ENCODE measurements at regions not wholly inside any gene's neighbourhood (a gene's known extent, or its start where the extent isn't known, plus 50 kb on each side); places are given as distances from the start of the nearest gene placed in this dataset.

- POLR2A ChIA-PET, result no interaction called here
- ATAC-seq (replicated peaks in 1 of 4) (no peak), DNase-seq (no peak)
- Mint-ChIP-seq H3K4me1 (no peaks in the 10 kb centered on the region), H3K4me3 (no peak overlapping the region), H3K27ac (no peak overlapping the region), H3K27me3 (peaks cover 11 to 20% of the 10 kb centered on the region in 2 donors), H3K9me3 (peaks cover 0 to 3% (median 2%) of the 10 kb centered on the region in 3 donors), H3K36me3 (no peaks in the 10 kb centered on the region)
- WGBS (ENCODE audit: insufficient coverage), result 100% methylated on average over 1 of the region's 1 CpG
- CTCF ChIA-PET, result no interaction called here
- Histone ChIP-seq H3K27ac (ENCODE audit: low read length) (no peak overlapping the region), H3K9me3 (no peaks in the 10 kb centered on the region), H3K36me3 (ENCODE audit: control insufficient read depth in 2 of 2, extremely low read depth in 1 of 2, insufficient read depth in 1 of 2, low read length in 1 of 2) (no peaks in the 10 kb centered on the region), H3K4me3 (ENCODE audit: control insufficient read depth in 1 of 2, extremely low read depth in 1 of 2, low read length in 1 of 2) (no peak overlapping the region), H3K4me1 (ENCODE audit: control insufficient read depth in 1 of 2, extremely low read depth in 1 of 2, insufficient read depth in 2 of 2, low read length in 2 of 2) (no peaks in the 10 kb centered on the region), H3K27me3 (replicated peaks in 1 of 2; ENCODE audit: control insufficient read depth in 2 of 2, extremely low read depth in 1 of 2, insufficient read depth in 2 of 2, low read length in 1 of 2) (peaks cover 0 to 16% of the 10 kb centered on the region in 2 experiments)
Observed at GRCh38 chr11:22567759-22568158, 57.9 kb downstream of the FANCF start.

GRCh38 chr11:22566293-22566692 lies 59.3 kb downstream of the FANCF start:
- ChIA-PET POLR2A (no interaction called here), CTCF (no interaction called here)
- no peaks in the 10 kb centered on the region for H3K4me1 Mint-ChIP-seq
- Histone ChIP-seq H3K27me3 (replicated peaks in 1 of 2; ENCODE audit: control insufficient read depth in 2 of 2, extremely low read depth in 1 of 2, insufficient read depth in 2 of 2, low read length in 1 of 2) (peaks cover 0 to 16% of the 10 kb centered on the region in 2 experiments), H3K4me1 (ENCODE audit: control insufficient read depth in 1 of 2, extremely low read depth in 1 of 2, insufficient read depth in 2 of 2, low read length in 2 of 2) (no peaks in the 10 kb centered on the region), H3K36me3 (ENCODE audit: control insufficient read depth in 2 of 2, extremely low read depth in 1 of 2, insufficient read depth in 1 of 2, low read length in 1 of 2) (no peaks in the 10 kb centered on the region), H3K9me3 (no peaks in the 10 kb centered on the region), H3K27ac (ENCODE audit: low read length) (no peak overlapping the region), H3K4me3 (ENCODE audit: control insufficient read depth in 1 of 2, extremely low read depth in 1 of 2, low read length in 1 of 2) (no peak overlapping the region)
- DNase-seq, result no peak
- no peak overlapping the region for H3K4me3 Mint-ChIP-seq
- H3K27me3 Mint-ChIP-seq, result peaks cover 9 to 15% of the 10 kb centered on the region in 2 donors
- WGBS (ENCODE audit: insufficient coverage), result 83% methylated on average over 2 of the region's 2 CpGs
- ATAC-seq (replicated peaks in 1 of 4), result no peak
- peaks cover 0 to 3% (median 2%) of the 10 kb centered on the region in 3 donors for H3K9me3 Mint-ChIP-seq
- no peaks in the 10 kb centered on the region for H3K36me3 Mint-ChIP-seq
- H3K27ac Mint-ChIP-seq, result no peak overlapping the region

- no peaks in the 10 kb centered on the region for H3K36me3 ChIP-seq (ENCODE audit: control insufficient read depth in 2 of 2, extremely low read depth in 1 of 2, insufficient read depth in 1 of 2, low read length in 1 of 2)
- Mint-ChIP-seq H3K4me3 (no peak overlapping the region), H3K27ac (no peak overlapping the region), H3K9me3 (peaks cover 0 to 2% (median 0%) of the 10 kb centered on the region in 3 donors), H3K27me3 (peaks cover 5 to 10% of the 10 kb centered on the region in 2 donors), H3K36me3 (no peaks in the 10 kb centered on the region), H3K4me1 (no peaks in the 10 kb centered on the region)
- WGBS (ENCODE audit: insufficient coverage), result no CpG with 5 or more reads among the region's 2 CpGs
- CTCF ChIA-PET, result no interaction called here
- no peak for ATAC-seq (replicated peaks in 1 of 4)
- H3K9me3 ChIP-seq, result no peaks in the 10 kb centered on the region
- H3K27me3 ChIP-seq (replicated peaks in 1 of 2; ENCODE audit: control insufficient read depth in 2 of 2, extremely low read depth in 1 of 2, insufficient read depth in 2 of 2, low read length in 1 of 2), result no peaks in the 10 kb centered on the region
- DNase-seq, result no peak
- H3K27ac ChIP-seq (ENCODE audit: low read length), result no peak overlapping the region
- H3K4me3 ChIP-seq (ENCODE audit: control insufficient read depth in 1 of 2, extremely low read depth in 1 of 2, low read length in 1 of 2), result no peak overlapping the region
- H3K4me1 ChIP-seq (ENCODE audit: control insufficient read depth in 1 of 2, extremely low read depth in 1 of 2, insufficient read depth in 2 of 2, low read length in 2 of 2), result no peaks in the 10 kb centered on the region
- POLR2A ChIA-PET, result no interaction called here
Observed at GRCh38 chr11:22561283-22561682, 64.3 kb downstream of the FANCF start.

DNA sequence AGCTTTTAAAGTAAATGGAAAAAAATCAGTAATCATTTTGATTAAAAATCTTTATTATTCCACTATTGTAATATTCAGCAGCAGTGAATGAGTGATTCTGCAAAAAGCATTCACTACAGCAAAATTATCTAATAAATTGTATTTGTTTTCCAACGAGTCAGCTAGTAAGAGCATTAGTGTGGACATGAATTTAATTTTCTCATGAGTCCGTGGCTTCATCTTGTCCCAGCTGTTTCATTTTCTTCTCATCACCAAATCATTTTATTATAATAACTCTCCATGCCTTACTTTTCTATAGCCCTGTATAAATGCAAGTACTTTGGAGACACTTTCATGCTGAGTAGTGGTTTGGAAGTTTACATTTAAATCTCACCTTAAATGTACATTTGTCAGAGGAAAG lies 66.2 kb downstream of the FANCF start:
- no peaks in the 10 kb centered on the region for H3K36me3 Mint-ChIP-seq
- Histone ChIP-seq H3K9me3 (no peaks in the 10 kb centered on the region), H3K4me1 (ENCODE audit: control insufficient read depth in 1 of 2, extremely low read depth in 1 of 2, insufficient read depth in 2 of 2, low read length in 2 of 2) (no peaks in the 10 kb centered on the region), H3K4me3 (ENCODE audit: control insufficient read depth in 1 of 2, extremely low read depth in 1 of 2, low read length in 1 of 2) (no peak overlapping the region), H3K27ac (ENCODE audit: low read length) (no peak overlapping the region), H3K36me3 (ENCODE audit: control insufficient read depth in 2 of 2, extremely low read depth in 1 of 2, insufficient read depth in 1 of 2, low read length in 1 of 2) (no peaks in the 10 kb centered on the region), H3K27me3 (replicated peaks in 1 of 2; ENCODE audit: control insufficient read depth in 2 of 2, extremely low read depth in 1 of 2, insufficient read depth in 2 of 2, low read length in 1 of 2) (no peaks in the 10 kb centered on the region)
- no peaks in the 10 kb centered on the region for H3K4me1 Mint-ChIP-seq
- H3K27ac Mint-ChIP-seq, result no peak overlapping the region
- no CpG with 5 or more reads among the region's 2 CpGs for WGBS (ENCODE audit: insufficient coverage)
- DNase-seq (no peak), ATAC-seq (replicated peaks in 1 of 4) (no peak)
- H3K27me3 Mint-ChIP-seq, result peaks cover 0 to 4% of the 10 kb centered on the region in 2 donors
- peaks cover 0 to 2% (median 0%) of the 10 kb centered on the region in 3 donors for H3K9me3 Mint-ChIP-seq
- no peak overlapping the region for H3K4me3 Mint-ChIP-seq
- ChIA-PET CTCF (no interaction called here), POLR2A (interaction anchor here in 1 of 2 donors (0.6 kb wide), 1 partner anchor 20 kb away, joined by 3 read pairs; no protein-coding TSS in a partner anchor)

DNA sequence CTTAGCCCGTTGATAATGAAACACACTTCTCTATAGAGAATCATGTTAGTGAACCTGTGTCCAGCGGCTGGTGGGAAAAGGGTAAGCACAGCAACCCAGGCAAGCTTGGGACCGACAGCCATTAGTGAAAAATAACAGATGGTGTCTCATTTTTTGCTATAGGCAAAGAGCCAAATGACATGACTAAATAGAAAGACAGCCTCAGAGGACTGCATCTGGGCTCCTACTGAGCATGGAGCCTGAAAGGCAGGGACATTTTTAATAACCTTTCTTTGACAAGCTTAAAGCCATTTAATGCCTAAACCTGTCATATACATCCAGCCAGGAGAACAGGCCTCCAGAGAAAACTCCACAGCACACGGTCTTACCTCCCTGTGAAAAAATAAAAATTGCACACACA lies 67.0 kb downstream of the FANCF start:
- no peaks in the 10 kb centered on the region for H3K4me1 Mint-ChIP-seq
- no peak overlapping the region for H3K4me3 ChIP-seq (ENCODE audit: control insufficient read depth in 1 of 2, extremely low read depth in 1 of 2, low read length in 1 of 2)
- ChIA-PET CTCF (interaction anchor here in 1 of 2 donors (0.6 kb wide), 1 partner anchor 149 kb away, joined by 4 read pairs; no protein-coding TSS in a partner anchor), POLR2A (interaction anchor here in 1 of 2 donors (0.6 kb wide), 1 partner anchor 18 kb away, joined by 3 read pairs; no protein-coding TSS in a partner anchor)
- DNase-seq, result no peak
- H3K27ac ChIP-seq (ENCODE audit: low read length), result no peak overlapping the region
- H3K9me3 Mint-ChIP-seq, result no peaks in the 10 kb centered on the region
- H3K4me3 Mint-ChIP-seq, result no peak overlapping the region
- H3K36me3 ChIP-seq (ENCODE audit: control insufficient read depth in 2 of 2, extremely low read depth in 1 of 2, insufficient read depth in 1 of 2, low read length in 1 of 2), result no peaks in the 10 kb centered on the region
- H3K9me3 ChIP-seq, result no peaks in the 10 kb centered on the region
- WGBS (ENCODE audit: insufficient coverage), result 73% methylated on average over 2 of the region's 4 CpGs
- peaks cover 0 to 4% of the 10 kb centered on the region in 2 donors for H3K27me3 Mint-ChIP-seq
- no peak for ATAC-seq (replicated peaks in 1 of 4)
- H3K27ac Mint-ChIP-seq, result no peak overlapping the region
- no peaks in the 10 kb centered on the region for H3K4me1 ChIP-seq (ENCODE audit: control insufficient read depth in 1 of 2, extremely low read depth in 1 of 2, insufficient read depth in 2 of 2, low read length in 2 of 2)
- H3K27me3 ChIP-seq (replicated peaks in 1 of 2; ENCODE audit: control insufficient read depth in 2 of 2, extremely low read depth in 1 of 2, insufficient read depth in 2 of 2, low read length in 1 of 2), result no peaks in the 10 kb centered on the region
- H3K36me3 Mint-ChIP-seq, result no peaks in the 10 kb centered on the region

DNA sequence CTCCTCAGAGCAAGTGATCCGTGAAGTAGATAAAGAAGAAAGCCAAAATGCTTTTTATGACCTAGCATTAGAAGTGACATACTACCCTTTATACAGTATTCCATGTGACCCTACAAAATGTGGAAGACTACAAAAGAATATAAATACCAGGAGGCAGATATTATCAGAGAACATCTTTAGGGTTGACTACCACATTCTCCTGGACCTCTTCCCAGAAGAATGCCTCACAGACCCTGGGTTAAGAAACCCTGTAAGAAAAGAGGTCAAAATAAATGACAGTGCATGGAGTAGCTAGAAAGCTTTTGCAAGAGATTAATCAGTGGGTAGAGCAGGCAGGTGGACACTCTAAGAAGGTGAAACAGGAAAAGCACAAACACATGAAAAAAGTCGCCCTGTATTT lies 69.2 kb downstream of the FANCF start:
- Histone ChIP-seq H3K27me3 (replicated peaks in 1 of 2; ENCODE audit: control insufficient read depth in 2 of 2, extremely low read depth in 1 of 2, insufficient read depth in 2 of 2, low read length in 1 of 2) (no peaks in the 10 kb centered on the region), H3K4me1 (ENCODE audit: control insufficient read depth in 1 of 2, extremely low read depth in 1 of 2, insufficient read depth in 2 of 2, low read length in 2 of 2) (no peaks in the 10 kb centered on the region), H3K27ac (ENCODE audit: low read length) (no peak overlapping the region), H3K36me3 (ENCODE audit: control insufficient read depth in 2 of 2, extremely low read depth in 1 of 2, insufficient read depth in 1 of 2, low read length in 1 of 2) (no peaks in the 10 kb centered on the region), H3K9me3 (no peaks in the 10 kb centered on the region), H3K4me3 (ENCODE audit: control insufficient read depth in 1 of 2, extremely low read depth in 1 of 2, low read length in 1 of 2) (no peak overlapping the region)
- Mint-ChIP-seq H3K27me3 (peaks cover 3 to 7% of the 10 kb centered on the region in 2 donors), H3K36me3 (no peaks in the 10 kb centered on the region), H3K9me3 (no peaks in the 10 kb centered on the region), H3K4me1 (no peaks in the 10 kb centered on the region), H3K4me3 (no peak overlapping the region), H3K27ac (no peak overlapping the region)
- no peak for ATAC-seq (replicated peaks in 1 of 4)
- WGBS (ENCODE audit: insufficient coverage), result no CpG with 5 or more reads among the region's 2 CpGs
- ChIA-PET CTCF (no interaction called here), POLR2A (no interaction called here)
- DNase-seq, result no peak

- Histone ChIP-seq H3K36me3 (ENCODE audit: control insufficient read depth in 2 of 2, extremely low read depth in 1 of 2, insufficient read depth in 1 of 2, low read length in 1 of 2) (no peaks in the 10 kb centered on the region), H3K4me1 (ENCODE audit: control insufficient read depth in 1 of 2, extremely low read depth in 1 of 2, insufficient read depth in 2 of 2, low read length in 2 of 2) (no peaks in the 10 kb centered on the region), H3K27me3 (replicated peaks in 1 of 2; ENCODE audit: control insufficient read depth in 2 of 2, extremely low read depth in 1 of 2, insufficient read depth in 2 of 2, low read length in 1 of 2) (no peaks in the 10 kb centered on the region), H3K9me3 (no peaks in the 10 kb centered on the region), H3K27ac (ENCODE audit: low read length) (no peak overlapping the region), H3K4me3 (ENCODE audit: control insufficient read depth in 1 of 2, extremely low read depth in 1 of 2, low read length in 1 of 2) (no peak overlapping the region)
- Mint-ChIP-seq H3K4me1 (no peaks in the 10 kb centered on the region), H3K36me3 (no peaks in the 10 kb centered on the region), H3K27me3 (peaks cover 3 to 7% of the 10 kb centered on the region in 2 donors), H3K9me3 (no peaks in the 10 kb centered on the region), H3K4me3 (no peak overlapping the region), H3K27ac (no peak overlapping the region)
- no peak for ATAC-seq (replicated peaks in 1 of 4)
- ChIA-PET CTCF (no interaction called here), POLR2A (interaction anchor here in 1 of 2 donors (0.6 kb wide), 1 partner anchor 49 kb away, joined by 8 read pairs; no protein-coding TSS in a partner anchor)
- WGBS (ENCODE audit: insufficient coverage), result 100% methylated on average over 1 of the region's 1 CpG
- DNase-seq, result no peak
Observed at GRCh38 chr11:22555881-22556280, 69.7 kb downstream of the FANCF start.

Data from T-cell (primary cell).